ENCODE measurements at regions not wholly inside any gene's neighbourhood (a gene's known extent, or its start where the extent isn't known, plus 50 kb on each side); places are given as distances from the start of the nearest gene placed in this dataset.
"Not testable (repeated sequence)": the region's sequence is repeated elsewhere in the genome, so short reads cannot be mapped to it uniquely, and the experiment has no call there.

GRCh38 chr6:30832864-30833263 lies 51.5 kb upstream of the DDR1 start:
- DNase-seq (ENCODE audit: low read depth in 1 of 2, low spot score in 1 of 2) = no peak

- DNase-seq (ENCODE audit: low read depth in 1 of 2, low spot score in 1 of 2) = no peak
Observed at GRCh38 chr6:30830438-30830837, 53.9 kb upstream of the DDR1 start.

GRCh38 chr6:30829639-30830255 lies 54.6 kb upstream of the DDR1 start:
- DNase-seq (ENCODE audit: low read depth in 1 of 2, low spot score in 1 of 2) = no peak

- no peak for DNase-seq (ENCODE audit: low read depth in 1 of 2, low spot score in 1 of 2)
Observed at GRCh38 chr6:30829033-30829432, 55.3 kb upstream of the DDR1 start.

- peak; percentile 65 to 71 for DNase-seq (ENCODE audit: low read depth in 1 of 2, low spot score in 1 of 2)
Observed at GRCh38 chr6:30828027-30828962, 56.0 kb upstream of the DDR1 start.

GRCh38 chr6:30826961-30827342 lies 57.4 kb upstream of the DDR1 start:
- DNase-seq (ENCODE audit: low read depth in 1 of 2, low spot score in 1 of 2) = no peak

GRCh38 chr6:30824698-30825097 lies 59.6 kb upstream of the DDR1 start:
- DNase-seq (ENCODE audit: low read depth in 1 of 2, low spot score in 1 of 2) = no peak

GRCh38 chr6:30823534-30823865 lies 60.8 kb upstream of the DDR1 start:
- DNase-seq (ENCODE audit: low read depth in 1 of 2, low spot score in 1 of 2) = no peak

- DNase-seq (ENCODE audit: low read depth in 1 of 2, low spot score in 1 of 2) = no peak
Observed at GRCh38 chr6:30821862-30822784, 62.2 kb upstream of the DDR1 start.

GRCh38 chr6:30820193-30820592 lies 64.1 kb upstream of the DDR1 start:
- no peak for DNase-seq (ENCODE audit: low read depth in 1 of 2, low spot score in 1 of 2)

- DNase-seq (ENCODE audit: low read depth in 1 of 2, low spot score in 1 of 2) = no peak
Observed at GRCh38 chr6:30819297-30819917, 64.9 kb upstream of the DDR1 start.

GRCh38 chr6:30818391-30818841 lies 65.9 kb upstream of the DDR1 start:
- no peak for DNase-seq (ENCODE audit: low read depth in 1 of 2, low spot score in 1 of 2)

GRCh38 chr6:30816791-30817739 lies 67.3 kb upstream of the DDR1 start:
- no peak for DNase-seq (ENCODE audit: low read depth in 1 of 2, low spot score in 1 of 2)

GRCh38 chr6:30816296-30816695 lies 68.0 kb upstream of the DDR1 start:
- not testable (repeated sequence) for DNase-seq (ENCODE audit: low read depth in 1 of 2, low spot score in 1 of 2)

GRCh38 chr6:30815041-30815742 lies 69.1 kb upstream of the DDR1 start:
- DNase-seq (ENCODE audit: low read depth in 1 of 2, low spot score in 1 of 2) = not testable (repeated sequence)

GRCh38 chr6:30814146-30815040 lies 69.9 kb upstream of the DDR1 start:
- peak in 1 of 2 donors; percentile 34 for DNase-seq (ENCODE audit: low read depth in 1 of 2, low spot score in 1 of 2)

GRCh38 chr6:30813631-30814145 lies 69.3 kb upstream of the IER3 start:
- DNase-seq (ENCODE audit: low read depth in 1 of 2, low spot score in 1 of 2) = no peak

- DNase-seq (ENCODE audit: low read depth in 1 of 2, low spot score in 1 of 2) = peak; percentile 16 to 67
Observed at GRCh38 chr6:30810813-30811339, 66.5 kb upstream of the IER3 start.

Data from stimulated activated CD4-positive, alpha-beta T cell treated with anti-CD3 and anti-CD28 coated beads, Interleukin-15, amount 100 ng/mL, for 1 hour (primary cell).